Suprapubic skin (tissue), 4 donors: ENCODE measurements at regions not wholly inside any gene's neighbourhood (a gene's known extent, or its start where the extent isn't known, plus 50 kb on each side); places are given as distances from the start of the nearest gene placed in this dataset.

Experiments used
- DNase-seq, 2 donors: peaks; one replicate each; pipeline ENCODE4 v3.0.0-alpha.2; 2019; ENCODE audit warnings: low spot score in 2 of 2
- H3K27ac ChIP-seq: fragments of 200-600 bp; sonication (generic); one replicate; pipeline ENCODE4 v1.5.1; 2019
- H3K27me3 ChIP-seq: fragments of 200-600 bp; sonication (generic); one replicate; pipeline ENCODE4 v1.5.1; 2019
- H3K36me3 ChIP-seq: fragments of 200-600 bp; sonication (generic); one replicate; pipeline ENCODE4 v1.5.1; 2019
- H3K4me1 ChIP-seq: fragments of 200-600 bp; sonication (generic); one replicate; pipeline ENCODE4 v1.5.1; 2019
- H3K4me3 ChIP-seq: fragments of 200-600 bp; sonication (generic); one replicate; pipeline ENCODE4 v1.5.1; 2019; ENCODE audit warnings: mild to moderate bottlenecking
- H3K9me3 ChIP-seq: fragments of 200-600 bp; sonication (generic); one replicate; pipeline ENCODE4 v1.5.1; 2019
- CTCF ChIP-seq, 2 donors: fragments of 200-600 bp in 1 of 2; fragments of 450-650 bp in 1 of 2; sonication (generic) in 1 of 2; IDR thresholded peaks; one replicate each; pipeline ENCODE4 v1.5.1; 2016 to 2019; ENCODE audit warnings: antibody characterized with exemption in 2 of 2, mild to moderate bottlenecking in 1 of 2, moderate library complexity in 1 of 2
- EP300 ChIP-seq: sonication (generic); formaldehyde crosslinking; IDR thresholded peaks from one replicate; pipeline ENCODE4 v1.6.1; 2017; ENCODE audit warnings: antibody characterized with exemption
- POLR2A ChIP-seq, 2 donors: fragments of 450-650 bp; IDR thresholded peaks; one replicate each; pipeline ENCODE4 v1.6.1; 2017; ENCODE audit warnings: antibody characterized with exemption in 2 of 2, mild to moderate bottlenecking in 2 of 2, moderate library complexity in 2 of 2
- POLR2AphosphoS5 ChIP-seq, 3 donors: sonication (generic); formaldehyde crosslinking; IDR thresholded peaks; one replicate each; pipeline ENCODE4 v1.6.1; 2017; ENCODE audit warnings: antibody characterized with exemption in 3 of 3
- WGBS: methylation state at CpG from one replicate; pipeline ENCODE4 v1.1.5; 2018; 5-methylcytosine and 5-hydroxymethylcytosine counted together

- no peak overlapping the region for H3K4me3 ChIP-seq
- no peak for TF ChIP-seq POLR2A (IDR thresholded peaks at IDR 0.05)
- TF ChIP-seq POLR2AphosphoS5 (IDR thresholded peaks at IDR 0.05), result no peak
- no peak for TF ChIP-seq EP300
- no peak for TF ChIP-seq CTCF (IDR thresholded peaks at IDR 0.05)
- no peaks in the 10 kb centered on the region for H3K4me1 ChIP-seq
- DNase-seq, result no peak
- no peak overlapping the region for H3K27ac ChIP-seq
- WGBS, result 74% methylated on average over 21 of the region's 21 CpGs
- no peaks in the 10 kb centered on the region for H3K27me3 ChIP-seq
- no peaks in the 10 kb centered on the region for H3K36me3 ChIP-seq
- H3K9me3 ChIP-seq, result no peaks in the 10 kb centered on the region
Observed at GRCh38 chr15:96462768-96463750, 132.6 kb downstream of the NR2F2 start.

GRCh38 chr15:96466389-96466947, 136.0 kb downstream of the NR2F2 start:
- 70% methylated on average over 4 of the region's 4 CpGs for WGBS
- no peak for DNase-seq
- H3K27me3 ChIP-seq, result peaks cover 9% of the 10 kb centered on the region

GRCh38 chr15:96468036-96468435, 137.5 kb downstream of the NR2F2 start:
- no peaks in the 10 kb centered on the region for H3K36me3 ChIP-seq
- H3K4me1 ChIP-seq, result no peaks in the 10 kb centered on the region
- WGBS, result 93% methylated on average over 3 of the region's 3 CpGs
- H3K9me3 ChIP-seq, result no peaks in the 10 kb centered on the region
- peaks cover 9% of the 10 kb centered on the region for H3K27me3 ChIP-seq
- no peak overlapping the region for H3K4me3 ChIP-seq
- TF ChIP-seq POLR2AphosphoS5 (IDR thresholded peaks at IDR 0.05) (no peak), EP300 (no peak), POLR2A (IDR thresholded peaks at IDR 0.05) (no peak), CTCF (IDR thresholded peaks at IDR 0.05) (no peak)
- H3K27ac ChIP-seq, result no peak overlapping the region
- no peak for DNase-seq

More at GRCh38 chr15:96466389-96466947, 136.0 kb downstream of the NR2F2 start:
- H3K4me1 ChIP-seq, result no peaks in the 10 kb centered on the region
- H3K27ac ChIP-seq, result no peak overlapping the region
- no peaks in the 10 kb centered on the region for H3K36me3 ChIP-seq
- H3K4me3 ChIP-seq, result no peak overlapping the region
- TF ChIP-seq POLR2AphosphoS5 (IDR thresholded peaks at IDR 0.05) (no peak), EP300 (no peak), POLR2A (IDR thresholded peaks at IDR 0.05) (no peak), CTCF (IDR thresholded peaks at IDR 0.05) (no peak)
- no peaks in the 10 kb centered on the region for H3K9me3 ChIP-seq

GRCh38 chr15:96470681-96471310, 140.3 kb downstream of the NR2F2 start:
- Histone ChIP-seq H3K27ac (no peak overlapping the region), H3K4me1 (no peaks in the 10 kb centered on the region), H3K27me3 (peaks cover 9% of the 10 kb centered on the region), H3K4me3 (no peak overlapping the region), H3K36me3 (no peaks in the 10 kb centered on the region), H3K9me3 (no peaks in the 10 kb centered on the region)
- 69% methylated on average over 19 of the region's 19 CpGs for WGBS
- TF ChIP-seq POLR2A (IDR thresholded peaks at IDR 0.05) (no peak), EP300 (no peak), POLR2AphosphoS5 (IDR thresholded peaks at IDR 0.05) (no peak), CTCF (IDR thresholded peaks at IDR 0.05) (no peak)
- DNase-seq, result no peak

- no peak for DNase-seq
- TF ChIP-seq EP300 (no peak), POLR2A (IDR thresholded peaks at IDR 0.05) (no peak)
- 75% methylated on average over 3 of the region's 3 CpGs for WGBS
- Histone ChIP-seq H3K9me3 (no peaks in the 10 kb centered on the region), H3K36me3 (no peaks in the 10 kb centered on the region), H3K27me3 (peaks cover 9% of the 10 kb centered on the region), H3K4me3 (no peak overlapping the region), H3K27ac (no peak overlapping the region), H3K4me1 (no peaks in the 10 kb centered on the region)
Observed at GRCh38 chr15:96472681-96473080, 142.2 kb downstream of the NR2F2 start.
